Neural progenitor cell (in vitro differentiated cells): ENCODE measurements at regions not wholly inside any gene's neighbourhood (a gene's known extent, or its start where the extent isn't known, plus 50 kb on each side); places are given as distances from the start of the nearest gene placed in this dataset.

Source experiments
- EZH2phosphoT487 ChIP-seq: fragments of 200-600 bp; sonication (generic); IDR thresholded peaks from 2 replicates; pipeline ENCODE4 v1.6.1; 2017; ENCODE audit warnings: antibody characterized with exemption
- TF ChIP-seq, protein P1 (sequence below): fragments of 200-600 bp; sonication (generic); IDR thresholded peaks from 2 replicates; pipeline ENCODE4 v1.5.1; 2017; ENCODE audit warnings: antibody characterized with exemption, mild to moderate bottlenecking

DNA sequence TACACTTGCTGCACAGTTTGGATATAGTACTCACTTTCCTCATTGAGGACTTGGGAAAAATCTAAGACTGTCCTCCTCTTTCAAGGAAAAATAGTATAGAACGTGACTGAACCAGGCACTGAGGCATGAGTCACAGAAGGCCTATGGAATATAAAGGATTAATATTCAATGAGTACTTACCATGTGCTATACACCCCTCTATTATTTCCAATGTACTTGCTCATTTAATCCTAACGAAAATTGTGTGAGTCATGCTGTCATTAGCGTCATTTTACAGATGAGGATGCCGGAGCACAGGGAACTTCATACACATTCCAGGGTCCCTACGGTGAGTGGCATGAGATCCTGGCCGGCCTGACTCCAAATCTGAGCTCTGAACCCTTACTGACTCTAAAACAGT, 2136.2 kb upstream of the TENM3 start:
- TF ChIP-seq, protein P1, sequence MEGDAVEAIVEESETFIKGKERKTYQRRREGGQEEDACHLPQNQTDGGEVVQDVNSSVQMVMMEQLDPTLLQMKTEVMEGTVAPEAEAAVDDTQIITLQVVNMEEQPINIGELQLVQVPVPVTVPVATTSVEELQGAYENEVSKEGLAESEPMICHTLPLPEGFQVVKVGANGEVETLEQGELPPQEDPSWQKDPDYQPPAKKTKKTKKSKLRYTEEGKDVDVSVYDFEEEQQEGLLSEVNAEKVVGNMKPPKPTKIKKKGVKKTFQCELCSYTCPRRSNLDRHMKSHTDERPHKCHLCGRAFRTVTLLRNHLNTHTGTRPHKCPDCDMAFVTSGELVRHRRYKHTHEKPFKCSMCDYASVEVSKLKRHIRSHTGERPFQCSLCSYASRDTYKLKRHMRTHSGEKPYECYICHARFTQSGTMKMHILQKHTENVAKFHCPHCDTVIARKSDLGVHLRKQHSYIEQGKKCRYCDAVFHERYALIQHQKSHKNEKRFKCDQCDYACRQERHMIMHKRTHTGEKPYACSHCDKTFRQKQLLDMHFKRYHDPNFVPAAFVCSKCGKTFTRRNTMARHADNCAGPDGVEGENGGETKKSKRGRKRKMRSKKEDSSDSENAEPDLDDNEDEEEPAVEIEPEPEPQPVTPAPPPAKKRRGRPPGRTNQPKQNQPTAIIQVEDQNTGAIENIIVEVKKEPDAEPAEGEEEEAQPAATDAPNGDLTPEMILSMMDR: no peak
- TF ChIP-seq EZH2phosphoT487: no peak
